GM21390 (cell line): ENCODE measurements at regions not wholly inside any gene's neighbourhood (a gene's known extent, or its start where the extent isn't known, plus 50 kb on each side); places are given as distances from the start of the nearest gene placed in this dataset.

Source experiments
- ATAC-seq: cut with Tn5 transposase; IDR thresholded peaks from one replicate; pipeline ENCODE4 v1.9.1; 2021; ENCODE audit not compliant: unreplicated experiment

DNA sequence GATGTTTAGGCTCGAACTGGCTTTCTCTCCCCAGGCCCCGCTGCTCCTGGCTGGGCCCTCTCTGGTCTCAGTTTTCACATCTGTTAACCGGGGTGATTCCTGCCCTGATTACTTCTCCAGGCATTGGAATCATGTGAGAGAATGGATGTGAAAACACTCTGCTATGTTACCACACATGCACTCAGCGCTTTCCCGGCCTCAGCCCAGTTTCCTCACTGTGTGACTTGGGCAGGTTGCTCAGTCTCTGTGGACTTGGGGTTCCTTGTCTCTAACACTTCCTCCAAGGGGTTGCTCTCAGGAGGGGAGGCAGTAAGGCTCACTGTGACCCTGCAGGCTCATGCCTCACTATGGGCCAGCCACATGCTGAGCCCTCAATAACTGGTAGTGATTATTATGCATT, 230.4 kb upstream of the HS6ST1 start:
- ATAC-seq = no peak

DNA sequence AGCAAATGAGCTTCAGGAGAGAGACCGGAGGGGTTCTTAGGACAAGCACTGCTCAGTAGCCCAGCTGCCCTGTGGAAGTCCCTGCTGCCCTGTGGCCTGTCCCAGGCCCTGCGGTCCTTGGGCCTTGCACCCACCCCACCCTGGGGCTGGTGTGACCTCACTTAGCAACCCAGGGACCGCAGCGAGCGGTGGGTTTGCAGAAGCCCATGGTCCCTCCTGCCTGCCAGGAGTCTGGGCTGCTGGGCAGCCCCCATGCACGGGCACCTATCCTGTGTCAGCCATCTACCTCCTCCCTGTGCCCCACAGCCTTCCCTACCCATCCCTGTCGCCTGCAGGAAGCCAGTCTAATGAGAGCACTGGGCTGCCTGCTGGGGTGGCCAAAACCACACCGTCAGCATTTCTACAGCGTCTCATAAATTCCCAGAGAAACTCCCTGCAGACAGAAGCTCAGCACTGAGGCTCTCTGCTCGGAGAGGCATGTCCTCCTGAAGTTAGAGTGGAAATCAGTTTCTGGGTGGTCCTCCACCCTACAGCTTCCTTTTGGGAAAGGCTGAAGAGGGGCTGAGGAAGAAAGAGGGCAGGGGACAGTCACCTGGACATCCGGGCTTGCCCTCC, 231.1 kb upstream of the HS6ST1 start:
- no peak for ATAC-seq

DNA sequence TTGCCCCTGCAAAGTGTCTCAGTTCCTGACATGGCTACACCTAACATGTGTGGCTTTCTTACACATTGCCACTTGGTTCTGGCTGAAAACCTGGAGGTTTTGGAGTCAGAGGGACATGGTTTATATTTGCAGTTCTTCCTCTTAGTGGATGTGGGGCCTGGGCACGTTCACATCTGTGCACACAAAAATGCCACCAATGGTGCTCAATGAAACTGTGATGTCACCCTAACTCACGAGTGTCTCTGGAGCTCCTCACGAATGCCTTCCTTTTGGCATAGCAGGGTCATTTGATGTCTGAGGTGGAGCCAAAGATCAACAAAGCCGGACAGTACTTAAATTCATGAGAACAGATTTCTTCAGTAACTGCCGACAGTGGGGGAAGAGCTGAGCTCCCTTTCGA, 231.7 kb upstream of the HS6ST1 start:
- no peak for ATAC-seq

DNA sequence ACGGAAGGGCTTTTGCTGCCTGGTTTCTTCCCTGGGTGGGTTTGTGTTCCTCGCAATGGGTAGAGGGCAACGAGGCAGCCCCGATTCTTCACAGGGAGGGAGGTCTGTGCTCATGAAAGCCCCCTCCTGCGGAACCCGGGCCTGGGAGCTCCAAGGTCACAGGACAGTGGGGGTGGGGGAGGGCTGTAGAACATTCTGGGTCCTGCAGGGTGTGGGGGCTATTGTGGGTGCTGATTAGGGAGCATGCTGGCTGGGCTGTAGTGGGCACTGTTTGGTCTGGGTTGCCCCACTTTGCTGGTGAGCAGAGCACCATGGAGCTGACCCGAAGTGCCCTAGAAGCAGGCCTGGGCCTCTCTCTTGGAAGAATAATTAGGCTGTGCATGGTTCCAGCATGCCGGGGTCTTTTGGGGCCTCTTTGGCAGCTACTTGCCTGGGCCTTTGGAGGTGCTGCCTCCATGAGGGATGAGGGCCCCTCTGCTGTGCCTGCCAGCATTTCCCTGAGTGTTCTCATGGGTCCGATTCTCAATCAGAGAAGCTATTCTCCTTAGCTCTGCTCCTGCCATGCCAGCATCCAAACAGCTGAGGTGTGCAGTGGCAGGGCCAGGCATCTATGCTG, 232.2 kb upstream of the HS6ST1 start:
- ATAC-seq = no peak

DNA sequence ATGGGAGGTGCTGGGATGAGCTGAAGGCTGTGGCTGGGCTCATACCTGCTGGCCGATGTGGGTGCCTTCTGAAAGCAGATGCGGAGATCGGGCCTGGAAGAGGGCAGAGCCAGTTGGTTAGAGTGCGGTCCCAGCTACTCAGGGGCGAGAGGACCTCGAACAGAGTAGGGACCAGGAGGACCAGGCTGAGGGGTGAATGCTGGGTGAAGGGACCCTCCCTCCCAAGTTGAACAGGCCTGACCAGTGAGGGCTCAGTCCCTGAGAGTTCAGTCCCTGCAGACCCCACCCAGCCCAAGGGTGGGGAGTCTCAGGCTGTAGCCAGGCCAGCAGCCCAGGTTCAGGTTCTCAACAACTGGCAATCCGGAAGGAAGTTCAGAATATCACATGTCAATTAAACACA, 232.8 kb upstream of the HS6ST1 start:
- ATAC-seq = no peak

DNA sequence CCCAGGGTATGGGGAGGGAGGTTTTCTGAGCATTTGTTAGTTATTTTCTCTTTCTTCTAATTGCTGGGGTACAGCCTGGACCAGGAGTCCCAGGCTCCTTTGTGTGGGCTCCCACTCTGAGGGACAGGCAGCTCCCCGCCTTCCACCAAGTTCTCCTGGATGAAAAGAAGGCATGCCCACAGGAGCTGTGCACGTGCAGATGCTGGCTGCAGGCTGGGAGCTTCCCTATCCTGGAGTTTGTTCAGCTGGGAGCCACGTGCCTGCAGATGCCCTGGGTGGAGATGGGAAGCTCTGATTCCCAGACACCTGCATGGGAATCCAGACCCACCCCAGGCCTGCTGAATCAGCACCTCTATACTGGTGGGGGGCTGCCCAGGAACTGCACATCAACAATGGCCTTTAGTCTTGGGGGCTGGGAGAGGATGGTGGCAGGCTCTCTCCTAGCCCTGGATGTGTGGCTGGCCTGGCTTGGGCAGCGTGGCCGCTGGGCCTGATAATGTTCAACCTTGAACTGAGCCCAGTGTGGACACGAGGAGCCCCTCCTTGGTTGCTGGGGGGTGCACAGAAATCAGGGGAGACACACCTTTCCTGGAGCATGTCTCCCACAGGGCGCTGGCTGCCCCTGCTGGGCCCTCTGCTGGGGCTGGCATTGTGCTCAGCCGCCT, 233.6 kb upstream of the HS6ST1 start:
- no peak for ATAC-seq

DNA sequence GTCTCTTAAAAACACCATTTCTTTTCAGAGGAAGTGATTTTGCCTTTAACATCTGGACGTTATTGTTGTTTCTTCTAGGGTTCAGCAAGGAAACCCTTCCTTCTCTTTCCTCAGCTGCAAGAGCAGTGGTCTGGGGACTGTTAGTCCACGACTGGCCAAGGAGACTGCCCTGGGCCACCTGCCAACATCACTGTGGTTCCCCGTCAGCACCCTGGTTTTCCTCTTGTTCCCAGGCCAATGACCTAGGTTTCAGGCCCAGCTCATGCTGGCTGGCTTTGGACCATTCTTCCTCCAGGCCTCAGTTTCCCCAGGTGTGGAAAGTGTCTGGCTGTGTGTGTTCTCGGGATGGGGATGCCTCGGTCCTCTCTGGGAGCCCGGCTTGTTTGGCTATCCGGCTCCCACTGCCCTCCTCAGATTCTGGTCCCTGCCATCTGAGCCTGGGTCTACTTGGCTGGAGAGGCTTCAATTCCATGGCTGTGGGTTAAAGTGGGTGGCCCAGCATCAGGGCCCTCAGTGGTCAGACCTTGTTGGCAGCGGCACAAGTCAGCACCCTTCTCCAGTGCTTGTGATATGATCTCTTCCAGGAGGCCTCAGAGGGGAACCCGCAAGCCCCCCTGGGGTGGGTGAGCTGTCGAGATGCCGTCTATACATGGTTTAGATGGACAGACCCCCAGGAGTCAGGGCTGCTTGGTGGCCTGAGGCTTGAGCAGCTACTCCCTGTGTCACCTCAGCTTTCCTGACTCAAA, 234.3 kb upstream of the HS6ST1 start:
- no peak for ATAC-seq

DNA sequence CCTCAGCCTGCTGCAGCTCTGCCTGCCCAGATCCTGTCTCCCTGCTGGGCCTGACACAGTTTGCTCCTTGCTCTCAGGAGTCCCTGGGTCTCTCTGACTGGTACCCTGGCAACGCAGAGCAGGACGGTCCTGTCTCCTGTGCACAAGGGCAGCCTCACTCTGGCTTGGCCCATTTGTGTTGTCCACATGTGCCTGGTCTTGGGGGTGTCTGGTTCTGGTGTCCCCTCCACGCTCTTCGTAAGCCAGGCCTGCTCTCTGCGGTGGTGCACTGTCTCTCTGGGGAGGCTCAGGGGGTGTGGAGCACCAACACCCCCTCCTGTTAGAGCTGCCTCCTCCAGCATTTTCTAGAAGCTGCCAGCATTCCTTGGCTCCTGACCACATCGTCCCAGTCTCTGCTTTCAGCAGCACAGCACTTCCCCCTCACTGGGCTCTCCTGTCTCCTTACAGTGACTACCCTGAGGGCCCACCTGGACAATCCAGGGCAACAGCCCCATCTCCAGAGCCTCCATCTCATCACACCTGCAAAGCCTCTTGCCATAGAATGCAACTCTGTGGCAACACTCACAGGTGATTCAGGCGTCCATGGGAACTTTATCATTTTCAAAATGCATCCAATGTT, 235.6 kb upstream of the HS6ST1 start:
- ATAC-seq = no peak

DNA sequence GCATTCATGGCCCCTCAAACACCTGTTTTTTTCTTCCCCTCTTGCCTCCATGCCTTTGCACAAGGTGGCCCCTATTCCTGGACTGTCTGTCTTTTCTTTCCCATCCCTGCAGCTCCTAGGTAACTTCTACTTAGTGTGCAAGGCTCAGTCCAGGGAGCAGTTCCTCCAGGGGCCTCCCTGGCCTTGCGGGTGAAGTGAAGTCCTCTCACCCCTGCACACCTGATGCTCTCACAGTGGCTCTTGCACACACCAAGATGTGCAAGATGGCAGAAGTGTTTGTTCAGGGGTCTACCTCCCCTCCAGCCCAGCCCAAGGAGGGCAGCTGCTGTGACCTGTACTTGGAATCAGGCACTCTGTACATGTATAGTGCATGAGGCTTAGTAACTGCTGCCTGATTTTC, 236.8 kb upstream of the HS6ST1 start:
- ATAC-seq = no peak

DNA sequence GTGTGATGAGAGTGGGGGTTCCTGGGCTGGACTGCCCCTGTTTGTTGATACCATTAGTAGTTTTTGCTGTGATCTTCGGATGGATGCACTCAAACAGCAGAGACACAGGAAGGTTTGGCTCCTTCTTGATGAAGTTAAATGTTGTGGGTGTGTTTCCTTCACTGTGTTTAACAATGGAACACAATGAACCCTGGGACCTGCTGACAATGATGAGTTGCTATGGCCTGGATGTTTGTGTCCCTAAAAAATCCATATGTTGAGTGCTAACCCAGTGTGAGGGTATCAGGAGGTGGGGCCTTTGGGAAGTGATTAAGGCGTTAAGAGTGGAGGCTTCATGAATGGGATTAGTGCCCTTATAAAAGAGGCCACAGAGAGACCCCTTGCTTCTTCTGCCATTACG, 237.4 kb upstream of the HS6ST1 start:
- no peak for ATAC-seq

DNA sequence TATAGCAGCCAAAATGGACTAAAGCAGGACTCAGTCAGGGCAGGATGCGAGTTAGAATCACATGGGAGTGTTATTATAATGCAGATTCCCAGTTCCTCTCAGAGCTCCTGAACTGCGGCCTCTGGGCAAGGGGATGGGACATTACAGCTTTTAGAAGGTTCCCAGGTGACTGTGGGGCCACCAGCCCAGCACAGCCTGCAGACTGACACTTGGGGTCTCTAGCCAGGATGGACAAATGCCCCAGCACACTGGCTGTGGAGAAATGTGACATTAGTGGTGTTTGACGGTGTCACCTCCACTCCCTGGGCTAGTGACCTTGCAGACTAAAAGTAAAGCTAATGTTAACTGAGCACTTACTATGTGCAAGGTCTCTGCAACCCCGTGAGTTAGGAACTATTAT, 238.0 kb upstream of the HS6ST1 start:
- ATAC-seq = no peak

DNA sequence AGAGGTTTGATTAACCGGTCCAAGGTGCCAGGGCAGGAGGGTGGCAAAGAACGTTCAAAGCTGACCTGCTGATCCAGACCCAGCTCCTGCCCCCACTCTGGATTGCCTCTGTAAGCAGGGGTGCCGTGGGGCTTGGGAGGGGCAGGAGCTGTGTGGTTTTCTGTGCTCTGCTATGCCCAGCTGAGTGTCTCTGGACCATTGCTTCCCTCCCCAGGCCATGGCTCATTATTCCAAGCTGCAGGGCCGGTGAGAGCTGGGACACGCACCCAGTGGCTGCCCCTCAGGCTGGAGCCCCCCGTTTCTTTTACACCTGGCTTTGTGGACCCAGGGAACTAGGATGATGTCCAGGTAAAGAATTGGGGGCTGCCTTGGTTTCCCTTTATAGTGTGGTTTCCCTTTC, 238.4 kb upstream of the HS6ST1 start:
- ATAC-seq = no peak

DNA sequence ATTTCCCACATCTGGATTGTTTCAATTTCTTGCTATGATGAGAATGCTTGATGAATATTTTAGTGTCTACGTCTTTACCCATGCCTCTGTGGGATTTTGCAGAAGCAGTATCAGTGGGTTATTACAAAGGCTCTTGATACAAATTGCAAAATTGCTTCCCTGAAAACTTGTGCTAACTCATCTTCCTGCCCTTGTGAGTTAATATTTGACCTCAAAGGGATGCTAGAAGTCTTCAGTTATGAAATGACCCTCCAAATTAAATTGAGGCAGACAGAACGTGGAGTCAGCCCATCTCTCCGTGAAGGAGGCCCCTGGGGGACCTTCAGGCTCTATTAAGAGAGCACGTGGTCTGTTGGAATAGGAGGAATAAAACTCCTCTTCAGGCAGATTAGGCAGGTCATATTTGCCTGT, 239.2 kb upstream of the HS6ST1 start:
- no peak for ATAC-seq

DNA sequence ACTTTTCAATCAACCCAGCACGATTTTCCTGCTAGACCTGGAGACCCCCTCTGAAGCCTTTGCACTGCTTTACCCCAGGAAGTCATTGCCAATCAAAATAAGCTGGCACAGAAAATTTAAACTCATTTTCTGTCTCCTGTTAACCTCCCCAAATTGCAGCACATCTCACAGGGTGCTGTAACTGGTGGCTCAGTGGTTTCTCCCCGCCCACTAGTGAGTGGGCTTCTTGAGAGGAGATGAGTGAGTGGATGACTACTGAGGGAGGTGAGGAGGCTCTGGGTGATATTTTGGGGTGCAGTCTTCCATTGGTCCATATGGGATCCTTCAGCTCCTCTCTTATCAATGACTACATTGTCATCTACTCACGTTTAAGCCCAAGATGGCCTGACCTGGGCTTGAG, 239.8 kb upstream of the HS6ST1 start:
- no peak for ATAC-seq

DNA sequence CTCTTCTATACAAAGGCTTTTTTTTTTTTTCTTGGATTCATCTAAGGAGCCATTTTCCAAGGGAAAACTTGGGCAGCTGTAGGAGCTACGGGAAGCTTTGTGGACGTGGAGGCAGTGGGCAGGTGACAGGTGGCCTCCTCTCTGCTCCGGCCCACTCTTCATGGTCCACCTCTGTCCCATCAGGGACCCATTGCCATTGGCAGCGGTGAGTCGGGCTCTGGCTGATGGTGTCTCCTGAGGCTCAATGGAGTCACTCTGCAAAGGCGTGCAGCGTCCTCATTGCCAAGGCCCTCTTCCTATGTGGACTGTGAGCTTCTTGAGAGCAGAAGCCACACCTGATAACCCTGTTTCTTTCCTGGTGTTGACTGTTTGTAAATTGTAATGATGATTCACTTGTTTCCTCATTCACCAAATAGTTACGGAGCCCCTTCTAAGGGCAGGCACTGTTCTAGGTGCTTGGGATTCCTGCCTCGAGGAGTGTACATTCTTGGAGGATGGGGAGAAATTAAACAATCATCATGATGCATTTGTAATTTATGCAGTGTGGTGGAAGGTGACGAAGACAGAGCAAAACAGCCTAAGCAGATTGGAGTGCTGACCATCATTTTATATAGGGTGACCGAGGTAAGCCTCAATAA, 240.3 kb upstream of the HS6ST1 start:
- ATAC-seq = no peak

DNA sequence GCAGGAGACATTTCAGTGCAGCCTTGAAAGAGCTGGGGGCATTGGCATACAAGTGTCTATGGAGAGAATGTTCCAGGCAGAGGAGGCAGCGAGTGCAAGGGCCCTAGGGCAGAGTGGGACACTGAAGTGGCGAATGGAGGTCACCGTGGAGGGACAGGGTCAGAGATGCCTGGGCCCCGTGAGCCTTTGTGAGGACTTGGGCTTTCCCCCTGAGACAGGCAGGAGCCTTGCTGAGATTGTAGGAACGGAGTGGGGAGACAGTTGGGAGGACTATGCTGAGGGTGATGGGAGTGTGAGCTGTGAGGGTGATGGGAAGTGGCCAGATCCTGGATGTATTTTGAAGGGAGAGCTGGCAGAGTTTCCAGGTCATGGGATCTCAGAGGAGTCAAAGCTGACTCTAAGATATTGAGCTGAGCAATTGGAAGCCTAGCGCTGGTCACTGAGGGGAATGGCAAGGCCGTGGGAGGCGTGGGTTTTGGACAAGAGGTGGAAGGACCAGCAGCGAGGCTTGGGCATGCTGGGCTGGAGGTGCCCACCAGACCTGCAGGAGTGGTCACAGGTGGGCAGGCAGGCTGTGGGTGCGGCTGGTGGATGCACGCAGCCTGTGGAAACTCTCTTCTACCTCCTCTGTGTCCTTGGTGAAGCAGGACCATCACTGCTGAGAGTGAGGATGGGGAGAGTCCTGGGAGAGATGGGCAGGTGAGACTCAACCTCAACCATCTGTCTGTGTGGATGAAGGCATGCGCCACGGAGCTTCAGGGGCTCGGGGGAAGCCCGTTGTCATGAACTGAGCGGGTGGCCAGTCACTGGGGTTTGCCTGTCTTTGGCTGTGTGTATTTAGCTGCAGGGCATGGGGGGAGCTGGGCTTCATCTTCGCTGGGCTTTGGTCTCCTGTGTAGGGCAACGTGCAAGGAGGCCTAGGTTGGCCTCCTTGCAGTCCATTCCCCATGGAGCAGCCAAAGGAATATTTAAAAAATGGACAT, 241.2 kb upstream of the HS6ST1 start:
- no peak for ATAC-seq

DNA sequence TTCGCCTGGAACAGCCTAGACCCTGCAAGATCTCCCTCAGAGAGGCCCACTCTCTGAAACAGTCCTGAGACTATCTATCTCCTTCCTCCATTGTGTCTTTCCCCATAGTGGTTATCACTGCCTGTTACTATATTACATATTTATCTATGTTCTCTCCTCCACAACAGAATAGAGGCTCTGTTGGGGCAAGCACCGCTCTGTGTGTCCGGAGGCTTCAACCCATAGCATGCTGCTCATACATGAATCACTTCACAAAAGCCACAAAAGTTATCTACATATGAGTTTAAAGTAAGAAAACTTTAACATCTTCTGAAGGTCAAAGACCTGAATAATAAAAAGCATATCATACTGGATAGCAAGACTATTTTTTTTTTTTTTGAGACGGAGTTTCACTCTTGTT, 242.1 kb upstream of the HS6ST1 start:
- no peak for ATAC-seq

DNA sequence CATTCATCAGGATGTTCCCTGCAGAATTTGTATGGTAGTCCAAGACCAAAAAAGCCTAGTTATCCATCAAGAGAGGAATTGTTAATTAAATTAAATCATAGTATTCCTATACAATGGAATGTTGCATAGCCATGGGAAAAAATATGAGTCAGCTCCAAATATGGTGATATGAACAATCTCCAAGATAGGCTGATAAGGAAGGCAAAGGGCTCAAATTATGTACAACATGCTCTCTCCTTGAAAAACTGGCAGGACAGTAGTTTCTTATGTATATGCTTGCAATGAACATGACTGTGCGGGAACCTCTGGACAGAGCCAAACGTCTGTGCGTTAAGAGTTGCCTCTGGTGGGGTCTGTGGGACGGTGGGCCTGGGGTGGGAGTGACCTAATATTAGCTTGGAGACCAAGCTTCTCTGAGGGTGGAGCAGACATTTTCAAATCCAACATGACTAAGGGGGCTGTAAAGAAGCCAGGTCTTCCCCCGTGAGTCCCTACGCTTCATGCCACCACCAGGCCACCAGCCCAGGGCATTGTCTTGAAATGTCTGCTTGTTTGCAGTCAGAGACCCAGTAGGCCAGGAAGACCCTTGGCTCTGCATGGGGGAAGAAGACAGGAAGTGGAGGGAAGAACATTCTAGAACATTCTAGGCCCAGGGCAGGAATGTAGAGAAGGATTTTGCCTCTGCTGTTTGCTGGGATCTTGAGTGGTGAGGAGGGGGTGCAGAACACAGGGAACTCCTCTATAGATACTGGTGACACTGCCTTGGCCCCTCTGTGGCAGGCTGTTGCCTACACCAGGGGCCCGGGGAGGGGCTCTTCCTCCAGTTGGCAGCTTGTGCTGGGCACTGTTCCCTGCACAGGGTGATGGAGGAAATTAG, 244.0 kb upstream of the HS6ST1 start:
- ATAC-seq = no peak

DNA sequence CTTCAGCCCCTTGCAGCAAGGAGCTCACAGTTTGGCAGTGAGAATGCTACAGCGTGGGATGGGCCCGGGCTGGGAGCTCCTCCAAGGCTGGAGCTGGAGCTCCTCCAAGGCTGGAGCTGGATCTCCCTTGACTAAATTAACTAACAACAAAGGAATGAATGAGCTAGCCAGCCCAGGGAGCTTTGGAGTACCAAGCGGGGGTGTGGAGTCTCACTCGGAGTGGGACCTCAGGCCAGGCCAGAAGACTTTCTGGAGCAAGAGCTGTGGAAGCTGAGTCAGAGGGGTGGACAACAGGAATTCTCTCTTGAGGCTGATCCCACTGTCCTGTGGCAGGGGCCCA, 244.7 kb upstream of the HS6ST1 start:
- no peak for ATAC-seq
